ENCODE measurements at regions not wholly inside any gene's neighbourhood (a gene's known extent, or its start where the extent isn't known, plus 50 kb on each side); places are given as distances from the start of the nearest gene placed in this dataset.

DNA sequence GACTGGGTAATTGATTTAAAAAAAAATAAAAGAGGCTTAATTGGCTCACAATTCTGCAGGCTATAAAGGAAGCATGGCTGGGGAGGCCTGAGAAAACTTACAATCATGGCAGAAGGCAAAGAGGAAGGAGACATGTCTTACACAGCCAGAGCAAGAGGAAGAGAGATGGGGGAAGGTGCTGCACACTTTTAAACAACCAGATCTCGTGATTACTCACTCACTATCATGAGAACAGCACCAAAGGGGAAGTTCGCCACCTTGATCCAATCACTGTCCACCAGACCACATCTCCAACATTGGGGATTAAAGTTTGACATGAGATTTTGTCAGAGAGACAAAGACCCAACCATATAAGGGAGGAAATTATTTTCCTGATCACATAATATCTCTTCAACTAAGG is 138.8 kb upstream of the NR4A3 start:
- H3K27ac ChIP-seq = no peak overlapping the region
- H3K9me3 ChIP-seq = no peaks in the 10 kb centered on the region
- H3K27me3 ChIP-seq = no peaks in the 10 kb centered on the region
- TF ChIP-seq POLR2A (IDR thresholded peaks at IDR 0.05) (no peak), EP300 (IDR thresholded peaks at IDR 0.05) (no peak)
- TF ChIP-seq, protein P1, sequence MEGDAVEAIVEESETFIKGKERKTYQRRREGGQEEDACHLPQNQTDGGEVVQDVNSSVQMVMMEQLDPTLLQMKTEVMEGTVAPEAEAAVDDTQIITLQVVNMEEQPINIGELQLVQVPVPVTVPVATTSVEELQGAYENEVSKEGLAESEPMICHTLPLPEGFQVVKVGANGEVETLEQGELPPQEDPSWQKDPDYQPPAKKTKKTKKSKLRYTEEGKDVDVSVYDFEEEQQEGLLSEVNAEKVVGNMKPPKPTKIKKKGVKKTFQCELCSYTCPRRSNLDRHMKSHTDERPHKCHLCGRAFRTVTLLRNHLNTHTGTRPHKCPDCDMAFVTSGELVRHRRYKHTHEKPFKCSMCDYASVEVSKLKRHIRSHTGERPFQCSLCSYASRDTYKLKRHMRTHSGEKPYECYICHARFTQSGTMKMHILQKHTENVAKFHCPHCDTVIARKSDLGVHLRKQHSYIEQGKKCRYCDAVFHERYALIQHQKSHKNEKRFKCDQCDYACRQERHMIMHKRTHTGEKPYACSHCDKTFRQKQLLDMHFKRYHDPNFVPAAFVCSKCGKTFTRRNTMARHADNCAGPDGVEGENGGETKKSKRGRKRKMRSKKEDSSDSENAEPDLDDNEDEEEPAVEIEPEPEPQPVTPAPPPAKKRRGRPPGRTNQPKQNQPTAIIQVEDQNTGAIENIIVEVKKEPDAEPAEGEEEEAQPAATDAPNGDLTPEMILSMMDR (IDR thresholded peaks at IDR 0.05) = no peak
- 69 to 86% (median 73%) methylated on average over 2 of the region's 2 CpGs for WGBS, 3 donors
- no peaks in the 10 kb centered on the region for H3K36me3 ChIP-seq
- no peak for DNase-seq
- no peak overlapping the region for H3K4me3 ChIP-seq
- H3K4me1 ChIP-seq (ENCODE audit: insufficient read depth) = no peaks in the 10 kb centered on the region
- intact Hi-C loops (cut with DNase I) = loop anchor here in 1 of 4 donors (2.0 kb wide), 1 partner anchor 22 kb away; no protein-coding TSS in a partner anchor

DNA sequence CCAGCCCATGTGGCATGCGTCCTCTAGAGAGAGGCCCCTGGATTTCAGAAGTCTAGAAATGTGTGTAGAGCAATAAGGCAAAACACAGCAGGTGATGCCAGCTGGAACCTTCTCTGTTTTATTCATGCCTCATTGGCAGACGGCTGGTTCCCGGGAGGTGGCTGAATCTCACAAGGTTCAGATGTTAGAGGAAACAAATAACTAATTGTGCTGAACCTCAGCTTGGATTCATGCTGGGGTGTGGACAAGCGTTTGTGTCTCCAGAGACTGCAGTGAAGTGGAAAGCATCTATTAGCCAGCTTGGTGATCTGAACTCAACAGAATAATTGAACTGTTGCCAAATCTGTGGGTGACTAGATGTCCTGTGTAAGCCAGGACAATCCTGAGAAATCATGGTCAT is 131.1 kb upstream of the NR4A3 start:
- WGBS, 3 donors = 39 to 59% (median 49%) methylated on average over 4 of the region's 4 CpGs
- Histone ChIP-seq H3K36me3 (no peaks in the 10 kb centered on the region), H3K27me3 (no peaks in the 10 kb centered on the region), H3K9me3 (no peaks in the 10 kb centered on the region), H3K4me3 (no peak overlapping the region), H3K27ac (no peak overlapping the region), H3K4me1 (ENCODE audit: insufficient read depth) (no peaks in the 10 kb centered on the region)
- intact Hi-C loops (cut with DNase I) = no loop called here
- no peak for DNase-seq
- TF ChIP-seq, protein P1 (IDR thresholded peaks at IDR 0.05) = no peak
- TF ChIP-seq EP300 (IDR thresholded peaks at IDR 0.05) = no peak
- no peak for TF ChIP-seq POLR2A (IDR thresholded peaks at IDR 0.05)

DNA sequence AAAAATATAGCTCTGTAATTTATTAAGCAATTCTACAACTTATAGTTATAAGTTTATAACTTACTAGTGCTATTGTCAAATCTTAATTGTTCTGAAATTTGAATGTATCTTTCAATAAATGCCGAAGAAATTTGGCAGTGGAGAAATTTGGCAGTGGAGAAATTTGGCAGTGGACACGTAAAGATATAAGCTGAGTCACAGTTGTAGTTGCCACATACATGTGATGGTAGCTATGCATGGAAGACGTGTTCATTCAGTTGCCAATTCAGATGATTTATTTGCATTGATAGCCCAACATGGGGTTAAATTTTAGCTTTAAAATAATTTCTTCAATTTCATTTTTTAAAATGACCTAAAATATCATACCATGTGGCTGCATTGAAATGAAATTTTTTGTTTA is 127.8 kb upstream of the NR4A3 start:
- H3K27me3 ChIP-seq = no peaks in the 10 kb centered on the region
- TF ChIP-seq POLR2A (IDR thresholded peaks at IDR 0.05) (no peak), EP300 (IDR thresholded peaks at IDR 0.05) (no peak)
- TF ChIP-seq, protein P1 (IDR thresholded peaks at IDR 0.05) = no peak
- DNase-seq = no peak
- H3K9me3 ChIP-seq = no peaks in the 10 kb centered on the region
- WGBS, 3 donors = 72 to 76% (median 74%) methylated on average over 3 of the region's 3 CpGs
- intact Hi-C loops (cut with DNase I) = no loop called here
- no peaks in the 10 kb centered on the region for H3K36me3 ChIP-seq
- H3K27ac ChIP-seq = no peak overlapping the region
- H3K4me3 ChIP-seq = no peak overlapping the region
- H3K4me1 ChIP-seq (ENCODE audit: insufficient read depth) = no peaks in the 10 kb centered on the region

DNA sequence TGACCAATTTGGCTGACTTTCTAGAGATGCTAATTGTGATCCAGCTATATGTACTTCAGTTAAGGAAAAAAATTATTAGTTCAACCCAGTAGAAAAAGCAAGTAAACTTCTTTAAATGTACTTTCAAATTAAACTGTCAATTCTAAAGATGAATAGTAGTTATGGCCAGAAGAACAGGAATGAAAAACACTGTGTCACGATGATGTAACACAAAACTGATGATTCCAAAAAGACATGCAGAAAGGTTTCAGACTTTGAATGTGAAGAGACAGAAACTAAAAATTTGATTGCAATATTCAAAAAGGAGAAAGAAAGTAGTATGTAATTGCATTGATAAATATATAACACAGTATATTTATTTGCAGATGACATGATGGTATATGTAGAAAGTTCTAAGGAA is 127.3 kb upstream of the NR4A3 start:
- Histone ChIP-seq H3K9me3 (no peaks in the 10 kb centered on the region), H3K27ac (no peak overlapping the region), H3K4me3 (no peak overlapping the region), H3K36me3 (no peaks in the 10 kb centered on the region), H3K27me3 (no peaks in the 10 kb centered on the region), H3K4me1 (ENCODE audit: insufficient read depth) (no peaks in the 10 kb centered on the region)
- intact Hi-C loops (cut with DNase I) = no loop called here
- WGBS, 3 donors = 79 to 89% (median 86%) methylated on average over 1 of the region's 1 CpG
- no peak for DNase-seq
- TF ChIP-seq, protein P1 (IDR thresholded peaks at IDR 0.05) = no peak
- TF ChIP-seq POLR2A (IDR thresholded peaks at IDR 0.05) (no peak), EP300 (IDR thresholded peaks at IDR 0.05) (no peak)

DNA sequence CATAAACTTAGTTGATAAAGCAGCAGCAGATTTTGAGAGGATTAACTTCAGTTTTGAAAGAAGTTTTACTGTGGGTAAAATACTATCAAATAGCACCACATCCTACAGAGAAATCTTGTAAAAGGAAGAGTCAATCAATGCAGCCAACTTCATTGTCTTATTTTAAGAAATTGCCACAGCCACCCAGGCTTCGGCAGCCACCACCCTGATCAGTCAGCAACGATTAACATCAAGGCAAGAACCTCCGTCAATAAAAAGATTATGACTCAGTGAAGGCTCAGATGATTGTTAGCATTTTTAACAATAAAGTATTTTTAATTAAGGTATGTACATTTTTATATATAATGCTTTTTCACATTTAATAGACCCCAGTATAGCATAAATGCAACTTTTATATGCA is 122.3 kb upstream of the NR4A3 start:
- intact Hi-C loops (cut with DNase I) = no loop called here
- Histone ChIP-seq H3K9me3 (peaks cover 0 to 3% of the 10 kb centered on the region in 2 donors), H3K4me3 (no peak overlapping the region), H3K27me3 (no peaks in the 10 kb centered on the region), H3K36me3 (no peaks in the 10 kb centered on the region), H3K4me1 (ENCODE audit: insufficient read depth) (no peaks in the 10 kb centered on the region), H3K27ac (no peak overlapping the region)
- 92 to 97% (median 95%) methylated on average over 3 of the region's 3 CpGs for WGBS, 3 donors
- TF ChIP-seq, protein P1 (IDR thresholded peaks at IDR 0.05) = no peak
- TF ChIP-seq POLR2A (IDR thresholded peaks at IDR 0.05) = no peak
- TF ChIP-seq EP300 (IDR thresholded peaks at IDR 0.05) = no peak
- no peak for DNase-seq
